Activated T-helper 2 cell treated with anti-CD3 and anti-CD28 coated beads, Interferon-gamma antibody, Interleukin-2, Interleukin-4, amounts not matched to agents 10 μg/mL and 5 μg/mL and 100 μg/mL, durations not matched to agents 14 hours and 24 hours and 36 hours (primary cell): ENCODE measurements at regions not wholly inside any gene's neighbourhood (a gene's known extent, or its start where the extent isn't known, plus 50 kb on each side); places are given as distances from the start of the nearest gene placed in this dataset.
"Not testable (repeated sequence)": the region's sequence is repeated elsewhere in the genome, so short reads cannot be mapped to it uniquely, and the experiment has no call there.

ENCODE experiments used
- DNase-seq: peaks from one replicate; pipeline ENCODE4 v3.0.0; 2021; ENCODE audit warnings: low spot score
- H3K27ac Mint-ChIP-seq: one replicate; pipeline ENCODE4 v1.8.0; 2021; ENCODE audit warnings: mixed read lengths
- H3K27me3 Mint-ChIP-seq: one replicate; pipeline ENCODE4 v1.8.0; 2021; ENCODE audit warnings: low read depth, mixed read lengths
- H3K36me3 Mint-ChIP-seq: one replicate; pipeline ENCODE4 v1.8.0; 2021; ENCODE audit warnings: low read depth, mixed read lengths
- H3K4me1 Mint-ChIP-seq: one replicate; pipeline ENCODE4 v1.8.0; 2021; ENCODE audit warnings: low read depth, mixed read lengths
- H3K4me3 Mint-ChIP-seq: one replicate; pipeline ENCODE4 v1.8.0; 2021; ENCODE audit warnings: low read depth, mild to moderate bottlenecking, moderate library complexity, mixed read lengths
- H3K9me3 Mint-ChIP-seq: one replicate; pipeline ENCODE4 v1.8.0; 2021; ENCODE audit warnings: mixed read lengths
- intact Hi-C: fragments of 100-400 bp; cut with micrococcal nuclease; formaldehyde crosslinking; loops from one replicate; pipeline ENCODE4 v1.15.1; 2023

DNA sequence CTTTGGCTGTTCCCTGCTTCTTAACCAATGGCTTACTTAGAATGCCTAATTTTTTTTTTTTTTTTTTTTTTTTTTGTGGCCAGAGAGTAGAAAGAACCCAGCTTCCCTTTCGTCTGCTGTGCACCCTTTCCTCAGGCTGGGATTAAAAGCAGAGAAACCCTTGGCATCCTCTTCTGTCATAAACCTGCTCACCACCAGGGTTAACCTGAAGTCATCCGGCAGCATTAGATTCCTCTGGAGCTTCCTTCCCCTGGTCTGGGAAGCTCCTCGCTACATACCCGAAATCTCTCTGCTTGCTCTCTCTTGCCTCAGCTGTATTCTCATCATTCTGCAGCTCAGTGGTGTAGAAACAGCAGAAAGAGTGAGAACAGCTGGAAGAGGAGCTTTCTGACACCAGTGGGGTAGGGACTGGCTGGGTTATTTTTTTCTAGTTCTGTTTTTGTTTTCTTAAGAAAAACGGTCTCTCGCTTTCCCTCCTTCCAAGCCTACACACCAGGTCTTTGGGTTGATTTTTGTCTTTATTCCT, 339.0 kb upstream of the MEIS1 start:
- Mint-ChIP-seq H3K4me3 (no peak overlapping the region), H3K9me3 (no peaks in the 10 kb centered on the region), H3K27me3 (no peaks in the 10 kb centered on the region), H3K27ac (no peak overlapping the region), H3K4me1 (no peaks in the 10 kb centered on the region), H3K36me3 (no peaks in the 10 kb centered on the region)
- intact Hi-C loops, result no loop called here
- DNase-seq, result no peak

DNA sequence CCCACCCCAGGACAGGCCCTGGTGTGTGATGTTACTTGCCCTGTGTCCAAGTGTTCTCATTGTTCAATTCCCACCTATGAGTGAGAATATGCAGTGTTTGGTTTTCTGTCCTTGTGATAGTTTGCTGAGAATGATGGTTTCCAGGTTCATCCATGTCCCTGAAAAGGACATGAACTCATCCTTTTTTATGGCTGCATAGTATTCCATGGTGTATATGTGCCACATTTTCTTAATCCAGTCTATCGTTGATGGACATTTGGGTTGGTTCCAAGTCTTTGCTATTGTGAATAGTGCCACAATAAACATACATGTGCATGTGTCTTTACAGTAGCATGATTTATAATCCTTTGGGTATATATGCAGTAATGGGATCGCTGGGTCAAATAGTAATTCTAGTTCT, 340.2 kb upstream of the MEIS1 start:
- H3K4me1 Mint-ChIP-seq, H3K36me3 Mint-ChIP-seq, H3K4me3 Mint-ChIP-seq, H3K9me3 Mint-ChIP-seq, H3K27ac Mint-ChIP-seq, H3K27me3 Mint-ChIP-seq, intact Hi-C loops, DNase-seq: not testable (repeated sequence)

DNA sequence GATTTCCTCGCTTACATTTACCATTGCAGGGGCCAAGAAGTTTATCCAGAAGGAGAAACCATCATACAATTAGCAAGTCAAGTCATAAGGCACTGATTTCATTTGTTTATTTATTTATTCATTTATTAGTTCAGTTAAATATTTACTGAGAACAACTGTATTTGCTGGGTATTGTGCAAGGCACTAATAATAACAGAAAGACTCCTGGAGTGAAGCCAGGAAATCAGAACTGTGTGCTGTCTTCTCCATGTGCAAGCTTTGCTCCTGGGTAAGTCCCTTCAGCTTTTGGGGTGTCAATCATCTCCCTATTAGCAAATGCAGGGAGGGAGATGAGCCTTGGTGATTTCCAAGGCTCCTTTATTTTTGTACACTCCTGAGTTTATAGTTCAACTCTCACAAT, 341.6 kb upstream of the MEIS1 start:
- intact Hi-C loops, result no loop called here
- H3K27ac Mint-ChIP-seq, result no peak overlapping the region
- no peak overlapping the region for H3K4me3 Mint-ChIP-seq
- DNase-seq, result no peak
- peaks cover 5% of the 10 kb centered on the region for H3K9me3 Mint-ChIP-seq
- H3K36me3 Mint-ChIP-seq, result no peaks in the 10 kb centered on the region
- H3K4me1 Mint-ChIP-seq, result no peaks in the 10 kb centered on the region
- no peaks in the 10 kb centered on the region for H3K27me3 Mint-ChIP-seq

DNA sequence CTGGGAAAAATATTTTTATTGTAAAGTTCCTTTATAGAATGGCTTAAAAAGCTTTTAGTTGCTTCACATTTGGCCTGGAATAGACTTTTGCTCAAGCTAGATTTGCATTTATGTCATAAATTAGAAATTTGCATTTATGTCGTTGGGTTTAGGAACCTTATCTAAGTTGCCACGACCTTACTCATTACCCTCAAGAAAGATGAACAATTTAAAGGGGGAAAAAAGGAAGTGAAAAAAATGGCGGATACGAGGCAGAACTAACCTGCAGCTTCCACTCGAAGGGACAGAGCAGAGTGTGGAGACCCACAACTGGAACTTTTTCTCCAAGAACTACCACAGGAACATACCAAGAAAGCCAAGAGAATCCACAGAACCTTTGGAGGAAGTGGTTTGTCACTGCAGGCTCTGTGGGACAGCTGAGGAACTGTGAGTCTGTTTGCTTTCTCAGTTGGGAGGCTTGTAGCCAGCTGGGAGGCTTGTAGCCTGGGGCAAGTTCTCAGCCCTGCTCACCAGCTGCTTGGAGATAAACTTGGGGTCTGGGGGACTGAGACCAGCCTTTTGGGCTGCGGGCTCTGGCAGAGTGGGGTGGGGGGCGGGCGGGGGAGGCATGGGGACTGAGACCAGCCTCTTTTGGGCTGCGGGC, 349.9 kb upstream of the MEIS1 start:
- DNase-seq, result no peak
- intact Hi-C loops, result no loop called here
- Mint-ChIP-seq H3K4me1 (no peaks in the 10 kb centered on the region), H3K36me3 (no peaks in the 10 kb centered on the region), H3K27me3 (no peaks in the 10 kb centered on the region), H3K27ac (no peak overlapping the region), H3K9me3 (peaks cover 16% of the 10 kb centered on the region), H3K4me3 (no peak overlapping the region)

DNA sequence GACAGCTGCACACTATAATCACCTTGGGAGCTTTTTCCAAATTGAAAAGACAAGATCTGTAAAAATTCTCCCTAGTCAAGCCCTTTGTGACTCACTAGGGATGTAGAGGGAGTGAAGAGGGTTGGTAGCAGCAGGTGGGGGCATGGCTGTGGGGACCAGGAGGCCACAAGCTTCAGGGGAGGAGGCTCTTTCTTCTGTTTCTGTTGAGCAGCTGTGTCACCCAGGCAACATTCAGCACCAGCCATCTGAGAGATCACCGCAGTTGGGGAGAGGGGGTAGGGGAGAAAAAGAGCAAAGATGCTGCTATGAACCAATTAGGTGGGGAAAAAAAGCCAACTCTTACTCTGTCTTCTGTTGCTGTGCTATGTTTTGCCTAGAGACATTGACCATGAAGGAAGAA, 352.3 kb upstream of the MEIS1 start:
- H3K27me3 Mint-ChIP-seq, result no peaks in the 10 kb centered on the region
- no peak overlapping the region for H3K27ac Mint-ChIP-seq
- H3K36me3 Mint-ChIP-seq, result no peaks in the 10 kb centered on the region
- no peak for DNase-seq
- intact Hi-C loops, result no loop called here
- H3K4me1 Mint-ChIP-seq, result no peaks in the 10 kb centered on the region
- no peak overlapping the region for H3K4me3 Mint-ChIP-seq
- H3K9me3 Mint-ChIP-seq, result peaks cover 7% of the 10 kb centered on the region

DNA sequence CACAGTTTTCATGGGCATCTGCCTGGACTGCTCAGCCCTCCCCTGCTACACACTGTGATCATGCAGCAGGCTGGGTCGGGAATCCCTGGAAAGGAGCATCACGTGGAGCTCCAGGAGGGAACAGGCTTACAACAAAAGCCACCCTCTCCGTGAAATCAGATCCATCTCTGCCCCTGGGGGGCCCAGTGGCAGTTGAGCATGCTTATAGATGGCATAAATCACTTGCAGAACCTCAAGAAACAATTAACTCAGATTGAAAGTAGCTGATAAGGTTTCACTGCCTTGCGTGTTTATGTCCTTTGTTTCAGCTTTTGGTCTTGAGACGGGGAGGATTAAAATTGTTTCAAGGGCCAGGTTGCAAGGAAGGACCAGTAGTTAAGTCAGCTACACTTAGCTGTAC, 354.8 kb upstream of the MEIS1 start:
- no peaks in the 10 kb centered on the region for H3K36me3 Mint-ChIP-seq
- no peaks in the 10 kb centered on the region for H3K27me3 Mint-ChIP-seq
- H3K4me1 Mint-ChIP-seq, result no peaks in the 10 kb centered on the region
- H3K9me3 Mint-ChIP-seq, result peaks cover 3% of the 10 kb centered on the region
- intact Hi-C loops, result no loop called here
- no peak overlapping the region for H3K27ac Mint-ChIP-seq
- no peak for DNase-seq
- no peak overlapping the region for H3K4me3 Mint-ChIP-seq

DNA sequence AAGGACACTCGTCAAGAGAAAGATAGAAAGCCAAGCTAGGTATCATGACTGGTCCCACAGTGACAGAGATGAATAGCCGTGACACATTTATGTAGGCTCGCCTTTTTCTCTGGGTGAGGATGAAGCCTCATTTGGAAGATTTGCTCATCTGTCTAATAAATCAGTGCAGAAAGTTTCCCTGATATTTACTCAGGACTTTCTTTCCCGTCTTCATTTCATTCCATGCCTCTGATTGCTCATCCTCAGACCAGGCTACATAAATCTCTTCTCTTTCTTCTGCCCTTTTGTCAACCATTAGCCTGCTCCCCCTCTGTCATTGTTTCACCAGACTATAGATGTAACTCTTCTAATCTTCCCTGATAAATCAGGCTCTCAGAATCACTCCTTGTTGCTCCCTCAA, 361.8 kb upstream of the MEIS1 start:
- Mint-ChIP-seq H3K9me3 (no peaks in the 10 kb centered on the region), H3K27me3 (no peaks in the 10 kb centered on the region), H3K4me3 (no peak overlapping the region), H3K4me1 (no peaks in the 10 kb centered on the region), H3K27ac (no peak overlapping the region), H3K36me3 (no peaks in the 10 kb centered on the region)
- DNase-seq, result no peak
- intact Hi-C loops, result no loop called here

DNA sequence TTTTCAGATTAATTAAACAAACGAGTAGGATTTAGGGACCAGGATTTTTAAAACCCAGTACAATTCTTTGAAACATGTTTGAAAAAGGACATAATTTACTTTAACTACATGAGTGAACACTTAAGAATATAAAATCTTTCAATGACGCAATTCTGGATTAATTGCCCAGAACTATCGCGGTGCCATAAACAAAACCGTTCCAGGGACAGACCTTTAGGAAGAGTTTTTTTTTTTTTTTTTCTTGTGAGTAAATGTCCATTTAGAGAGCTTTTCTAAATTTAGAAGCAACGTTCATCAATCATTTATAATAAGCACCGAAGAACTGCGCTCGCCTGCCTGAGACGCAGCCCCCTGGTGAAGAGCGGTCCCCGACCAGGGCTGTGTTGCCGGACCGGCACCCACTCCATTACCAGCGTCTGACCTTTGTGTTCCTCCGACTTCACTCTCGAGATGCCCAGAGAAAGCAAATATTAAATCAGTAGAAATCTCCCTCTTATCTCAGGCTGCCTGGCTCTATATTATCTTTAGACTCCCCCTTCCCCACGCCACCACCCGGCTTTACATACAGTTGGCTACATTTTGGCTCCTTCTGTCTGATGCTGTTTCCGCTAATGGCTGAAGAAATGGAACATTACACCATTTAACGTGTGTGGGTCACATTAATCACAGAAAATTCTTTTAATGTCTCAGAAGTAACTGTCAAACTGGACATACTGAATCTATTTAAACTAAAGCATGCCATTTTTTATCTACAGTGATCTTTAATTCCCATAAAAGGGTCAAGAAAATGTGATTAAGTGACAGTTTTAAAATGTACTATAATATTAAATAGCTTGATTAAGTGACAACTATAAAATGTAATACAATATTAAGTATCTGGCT, 364.0 kb upstream of the MEIS1 start:
- H3K27ac Mint-ChIP-seq, result no peak overlapping the region
- H3K27me3 Mint-ChIP-seq, result no peaks in the 10 kb centered on the region
- H3K36me3 Mint-ChIP-seq, result no peaks in the 10 kb centered on the region
- H3K4me1 Mint-ChIP-seq, result no peaks in the 10 kb centered on the region
- H3K9me3 Mint-ChIP-seq, result no peaks in the 10 kb centered on the region
- no peak for DNase-seq
- intact Hi-C loops, result no loop called here
- no peak overlapping the region for H3K4me3 Mint-ChIP-seq

DNA sequence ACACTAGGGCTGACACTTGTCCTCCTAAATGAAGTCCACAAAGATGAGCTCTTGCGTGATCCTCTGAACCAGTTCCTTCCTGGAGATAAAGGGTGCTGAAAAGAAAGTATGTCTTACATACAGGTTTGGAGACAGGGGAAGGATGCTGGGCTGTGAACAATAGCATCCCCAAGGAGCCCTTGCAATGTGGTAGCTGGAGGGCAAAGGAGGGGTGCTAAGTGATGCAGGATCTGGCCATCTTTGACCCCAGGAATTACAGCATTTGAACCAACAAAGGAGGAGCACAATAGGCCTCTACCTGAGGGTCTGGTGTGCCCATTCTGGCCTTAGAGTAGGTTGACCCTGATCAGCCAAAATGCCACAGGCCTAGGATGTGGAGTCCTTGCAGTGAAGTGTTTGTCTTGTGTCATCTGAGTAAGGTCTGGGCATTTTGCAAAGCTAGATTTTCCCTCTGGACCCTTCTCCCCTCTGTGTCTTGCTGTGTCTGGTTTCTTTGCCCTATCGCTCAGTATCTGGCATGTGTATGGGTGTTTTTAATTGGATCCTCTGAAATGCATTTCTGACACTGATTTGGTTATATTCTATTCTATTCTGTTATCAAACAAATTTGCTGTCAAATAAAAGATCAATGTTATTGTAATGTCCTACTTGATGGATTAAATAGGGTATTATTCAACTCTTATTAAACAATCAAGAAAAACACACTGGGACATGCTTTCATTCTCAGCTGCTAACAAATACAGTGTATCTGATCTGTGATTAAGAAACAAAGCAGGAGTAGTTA, 364.8 kb upstream of the MEIS1 start:
- Mint-ChIP-seq H3K4me1 (no peaks in the 10 kb centered on the region), H3K36me3 (no peaks in the 10 kb centered on the region), H3K4me3 (no peak overlapping the region), H3K27me3 (no peaks in the 10 kb centered on the region), H3K9me3 (no peaks in the 10 kb centered on the region), H3K27ac (no peak overlapping the region)
- intact Hi-C loops, result no loop called here
- no peak for DNase-seq

DNA sequence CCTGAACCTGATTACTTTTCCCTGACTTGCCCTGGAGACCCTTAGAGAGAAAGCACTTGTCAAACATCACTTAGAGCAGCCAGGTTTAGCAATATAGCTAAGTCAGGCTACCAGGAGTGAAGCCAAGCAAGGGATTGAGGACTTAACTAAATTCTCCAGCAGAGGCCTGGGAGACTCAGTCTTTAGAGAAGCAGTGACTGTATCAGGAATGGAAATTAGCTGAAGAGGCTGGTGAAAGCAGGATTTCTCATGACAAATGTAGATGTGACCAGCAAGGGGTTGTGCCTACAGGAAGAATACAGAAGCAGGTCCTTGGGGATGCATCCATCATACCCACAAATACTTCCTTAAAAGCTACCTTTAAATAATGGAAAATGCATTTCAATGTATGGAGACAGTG, 368.9 kb upstream of the MEIS1 start:
- H3K4me1 Mint-ChIP-seq, result no peaks in the 10 kb centered on the region

DNA sequence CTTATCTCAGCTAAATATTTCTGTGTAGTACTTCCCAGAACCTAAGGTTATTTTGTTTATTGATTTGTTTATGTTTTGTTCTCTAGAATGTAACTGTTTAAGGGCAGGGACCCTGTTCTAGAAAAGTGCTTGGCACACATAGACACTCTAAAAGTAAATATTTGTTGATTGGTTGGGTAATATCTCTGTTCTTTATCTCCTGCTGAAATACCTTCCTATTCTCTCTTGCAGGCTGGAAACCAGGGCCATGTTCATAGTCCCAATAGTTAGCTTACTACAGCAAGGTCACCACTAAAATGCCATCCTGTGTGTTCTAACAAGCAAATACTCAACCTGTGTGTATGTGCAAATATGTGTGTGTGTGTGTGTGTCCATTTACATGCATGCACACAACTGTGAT, 375.6 kb upstream of the MEIS1 start:
- no peaks in the 10 kb centered on the region for H3K4me1 Mint-ChIP-seq
- no peaks in the 10 kb centered on the region for H3K27me3 Mint-ChIP-seq
- no peak overlapping the region for H3K27ac Mint-ChIP-seq
- intact Hi-C loops, result no loop called here
- DNase-seq, result no peak
- H3K36me3 Mint-ChIP-seq, result no peaks in the 10 kb centered on the region
- H3K4me3 Mint-ChIP-seq, result no peak overlapping the region
- no peaks in the 10 kb centered on the region for H3K9me3 Mint-ChIP-seq

More for the DNA sequence above, 368.9 kb upstream of the MEIS1 start:
- DNase-seq, result no peak
- Mint-ChIP-seq H3K36me3 (no peaks in the 10 kb centered on the region), H3K27ac (no peak overlapping the region), H3K9me3 (no peaks in the 10 kb centered on the region), H3K4me3 (no peak overlapping the region), H3K27me3 (no peaks in the 10 kb centered on the region)
- intact Hi-C loops, result no loop called here

DNA sequence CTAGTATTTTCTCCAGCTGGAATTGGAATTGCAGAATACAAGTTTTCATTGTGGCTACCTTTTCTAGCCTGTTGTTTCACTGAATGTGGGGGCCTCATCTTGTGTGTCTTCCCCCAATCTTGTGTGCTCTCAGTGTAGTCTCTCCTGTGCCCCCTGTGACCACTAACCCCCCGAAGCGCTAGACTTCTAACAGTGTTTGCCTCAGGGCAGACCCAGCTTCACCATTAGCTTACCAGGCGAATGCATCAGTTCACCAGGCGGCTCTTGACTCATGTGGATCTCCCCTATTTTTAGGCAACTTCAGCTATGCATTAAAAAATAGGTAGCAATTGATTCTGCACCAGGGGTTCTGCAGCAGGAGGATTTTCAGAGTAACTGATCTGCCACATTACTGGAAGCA, 376.2 kb upstream of the MEIS1 start:
- DNase-seq, result no peak
- Mint-ChIP-seq H3K9me3 (no peaks in the 10 kb centered on the region), H3K27me3 (no peaks in the 10 kb centered on the region), H3K27ac (no peak overlapping the region), H3K36me3 (no peaks in the 10 kb centered on the region), H3K4me3 (no peak overlapping the region), H3K4me1 (no peaks in the 10 kb centered on the region)
- intact Hi-C loops, result no loop called here

DNA sequence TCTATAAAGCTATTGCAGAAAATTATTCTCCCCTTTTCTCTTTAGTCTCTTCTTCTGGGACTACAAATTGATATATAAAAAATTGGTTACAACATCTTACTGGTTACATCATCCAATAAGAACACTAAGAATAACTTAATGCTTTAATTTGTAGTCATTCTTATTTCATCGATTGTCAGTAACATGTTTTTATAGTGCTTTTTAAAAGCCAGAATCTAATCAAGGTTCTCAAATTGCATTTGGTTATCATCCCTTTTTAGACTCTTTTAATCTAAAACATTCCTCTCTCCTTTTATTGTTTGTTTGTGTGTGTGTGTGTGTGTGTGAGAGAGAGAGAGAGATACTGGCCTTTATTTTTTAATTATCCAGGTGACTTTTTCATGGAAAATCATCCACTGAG, 377.1 kb upstream of the MEIS1 start:
- no peak overlapping the region for H3K27ac Mint-ChIP-seq
- H3K4me1 Mint-ChIP-seq, result no peaks in the 10 kb centered on the region
- intact Hi-C loops, result no loop called here
- no peaks in the 10 kb centered on the region for H3K36me3 Mint-ChIP-seq
- H3K4me3 Mint-ChIP-seq, result no peak overlapping the region
- DNase-seq, result no peak
- no peaks in the 10 kb centered on the region for H3K9me3 Mint-ChIP-seq
- H3K27me3 Mint-ChIP-seq, result no peaks in the 10 kb centered on the region
